Body of pancreas (tissue), 4 donors: ENCODE measurements at regions not wholly inside any gene's neighbourhood (a gene's known extent, or its start where the extent isn't known, plus 50 kb on each side); places are given as distances from the start of the nearest gene placed in this dataset.

ENCODE experiments used
- POLR2A ChIP-seq, 3 donors: fragments of 450-650 bp; IDR thresholded peaks; one replicate each; pipeline ENCODE4 v1.6.1; 2016; ENCODE audit warnings: antibody characterized with exemption in 3 of 3, mild to moderate bottlenecking in 2 of 3
- TF ChIP-seq, protein P1 (sequence below), 7 experiments: fragments of 450-650 bp in 4 of 7; fragments of 200-600 bp in 3 of 7; sonication (generic) in 3 of 7; IDR thresholded peaks; one replicate each; pipeline ENCODE4 v1.5.1; 2016 to 2019; ENCODE audit warnings: antibody characterized with exemption in 7 of 7

DNA sequence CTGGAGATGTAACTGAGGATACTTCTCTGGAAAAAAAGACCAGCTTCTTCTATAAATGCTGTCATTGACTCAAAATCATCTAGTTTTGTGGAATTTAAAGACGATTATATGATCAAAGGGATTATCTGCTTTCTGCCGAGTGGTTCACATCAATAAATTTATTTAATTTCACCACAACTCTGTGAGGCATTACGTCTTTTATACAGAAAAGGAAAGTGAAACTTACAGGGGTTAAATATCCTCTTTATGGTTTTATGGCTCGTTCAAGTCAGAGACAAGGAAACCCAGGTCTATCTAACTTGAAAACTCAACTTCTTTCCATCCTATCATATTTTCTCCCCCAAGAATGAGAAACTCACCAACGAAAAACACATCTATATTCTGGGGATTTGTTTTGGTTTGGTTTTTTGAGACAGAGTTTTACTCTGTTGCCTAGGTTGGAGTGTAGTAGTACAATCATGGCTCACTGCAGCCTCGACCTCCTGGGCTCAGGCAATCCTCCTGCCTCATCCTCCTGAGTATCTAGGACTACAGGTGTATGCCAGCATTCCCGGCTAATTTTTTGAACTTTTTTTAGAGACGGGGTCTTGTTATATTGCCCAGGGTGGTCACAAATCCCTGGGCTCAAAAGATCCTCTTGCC lies 377.9 kb upstream of the EMCN start:
- TF ChIP-seq, protein P1, sequence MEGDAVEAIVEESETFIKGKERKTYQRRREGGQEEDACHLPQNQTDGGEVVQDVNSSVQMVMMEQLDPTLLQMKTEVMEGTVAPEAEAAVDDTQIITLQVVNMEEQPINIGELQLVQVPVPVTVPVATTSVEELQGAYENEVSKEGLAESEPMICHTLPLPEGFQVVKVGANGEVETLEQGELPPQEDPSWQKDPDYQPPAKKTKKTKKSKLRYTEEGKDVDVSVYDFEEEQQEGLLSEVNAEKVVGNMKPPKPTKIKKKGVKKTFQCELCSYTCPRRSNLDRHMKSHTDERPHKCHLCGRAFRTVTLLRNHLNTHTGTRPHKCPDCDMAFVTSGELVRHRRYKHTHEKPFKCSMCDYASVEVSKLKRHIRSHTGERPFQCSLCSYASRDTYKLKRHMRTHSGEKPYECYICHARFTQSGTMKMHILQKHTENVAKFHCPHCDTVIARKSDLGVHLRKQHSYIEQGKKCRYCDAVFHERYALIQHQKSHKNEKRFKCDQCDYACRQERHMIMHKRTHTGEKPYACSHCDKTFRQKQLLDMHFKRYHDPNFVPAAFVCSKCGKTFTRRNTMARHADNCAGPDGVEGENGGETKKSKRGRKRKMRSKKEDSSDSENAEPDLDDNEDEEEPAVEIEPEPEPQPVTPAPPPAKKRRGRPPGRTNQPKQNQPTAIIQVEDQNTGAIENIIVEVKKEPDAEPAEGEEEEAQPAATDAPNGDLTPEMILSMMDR (IDR thresholded peaks at IDR 0.05), result no peak
- TF ChIP-seq POLR2A (IDR thresholded peaks at IDR 0.05), result no peak
